GM18519 (cell line): ENCODE measurements at regions not wholly inside any gene's neighbourhood (a gene's known extent, or its start where the extent isn't known, plus 50 kb on each side); places are given as distances from the start of the nearest gene placed in this dataset.

ENCODE experiments used
- ATAC-seq: cut with Tn5 transposase; IDR thresholded peaks from one replicate; pipeline ENCODE4 v1.9.1; 2021; ENCODE audit warnings: mild to moderate bottlenecking, moderate library complexity; ENCODE audit not compliant: unreplicated experiment, low FRiP score

DNA sequence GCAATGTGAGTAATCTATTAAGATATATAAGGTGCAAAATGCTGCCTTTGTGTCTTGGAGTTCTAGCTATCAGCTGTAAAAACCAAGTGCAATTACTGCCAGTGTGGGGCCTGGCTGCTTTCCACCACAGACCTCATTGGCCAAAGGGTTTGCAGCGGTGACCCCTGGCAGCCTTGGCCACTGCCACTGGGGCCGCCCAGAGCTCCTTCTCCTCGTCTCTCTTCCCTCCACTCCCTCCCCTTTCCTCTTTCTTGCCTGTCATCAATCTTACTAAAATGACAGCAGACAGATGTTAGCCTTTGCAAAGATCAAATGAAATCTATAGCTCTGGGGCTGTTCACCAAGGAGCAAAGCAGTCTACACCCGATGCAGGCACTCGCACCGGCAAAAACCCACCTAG is 986.3 kb downstream of the BCL11A start:
- ATAC-seq = no peak

DNA sequence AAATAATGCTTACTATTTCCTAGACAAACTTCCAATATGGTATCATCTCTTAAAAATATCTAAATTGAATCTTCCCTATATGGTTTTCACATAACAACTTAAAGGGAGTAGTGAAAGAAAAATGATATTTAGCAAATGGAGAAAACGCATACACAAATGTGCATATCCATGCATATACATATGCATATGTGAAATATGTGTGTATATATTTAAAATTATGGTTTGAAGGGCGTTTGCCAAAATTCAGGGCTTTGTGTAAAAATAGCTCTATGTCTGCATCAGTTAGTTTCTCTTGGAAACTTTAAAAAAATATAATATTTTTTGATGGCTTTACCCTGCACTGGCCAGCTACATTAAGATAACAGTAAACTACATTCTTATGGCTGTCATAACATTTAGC is 986.7 kb downstream of the BCL11A start:
- ATAC-seq = no peak

DNA sequence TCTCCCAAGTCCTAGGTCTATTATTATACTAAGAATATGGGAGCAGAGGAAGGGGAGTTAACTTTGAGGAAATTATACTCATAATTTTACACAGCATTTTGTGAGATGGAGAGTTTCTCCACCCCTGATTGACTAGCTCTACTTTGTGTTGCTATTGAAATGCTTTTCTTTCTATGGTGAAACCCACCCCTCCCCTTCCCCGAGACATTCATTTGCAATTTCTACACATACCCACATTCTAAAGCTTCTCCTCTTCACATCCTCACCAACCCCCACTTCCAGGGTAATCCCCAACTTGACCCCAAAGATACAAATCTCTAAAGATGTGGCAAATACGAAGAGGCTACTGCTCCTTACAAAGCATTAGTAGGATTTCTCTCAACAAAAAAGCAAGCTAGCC is 992.2 kb downstream of the BCL11A start:
- no peak for ATAC-seq

DNA sequence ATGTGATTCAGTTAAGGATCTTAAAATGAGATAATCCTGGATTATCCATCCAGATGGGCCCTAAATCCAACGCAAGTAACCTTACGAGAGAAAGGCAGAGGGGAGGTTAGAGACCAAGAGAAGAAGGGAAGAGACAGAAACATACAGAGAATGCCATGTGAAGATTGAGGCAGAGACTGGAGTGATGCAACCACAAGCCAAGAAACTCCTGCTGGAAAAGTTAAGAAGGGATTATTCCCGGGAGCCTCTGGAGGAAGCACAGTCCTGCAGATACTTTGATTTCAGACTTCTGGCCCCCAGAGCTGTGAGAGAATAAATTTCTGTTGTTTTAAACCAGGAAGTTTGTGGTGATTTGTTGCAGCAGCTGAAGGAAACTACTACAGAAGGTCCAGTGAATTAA is 992.7 kb downstream of the BCL11A start:
- ATAC-seq = no peak

DNA sequence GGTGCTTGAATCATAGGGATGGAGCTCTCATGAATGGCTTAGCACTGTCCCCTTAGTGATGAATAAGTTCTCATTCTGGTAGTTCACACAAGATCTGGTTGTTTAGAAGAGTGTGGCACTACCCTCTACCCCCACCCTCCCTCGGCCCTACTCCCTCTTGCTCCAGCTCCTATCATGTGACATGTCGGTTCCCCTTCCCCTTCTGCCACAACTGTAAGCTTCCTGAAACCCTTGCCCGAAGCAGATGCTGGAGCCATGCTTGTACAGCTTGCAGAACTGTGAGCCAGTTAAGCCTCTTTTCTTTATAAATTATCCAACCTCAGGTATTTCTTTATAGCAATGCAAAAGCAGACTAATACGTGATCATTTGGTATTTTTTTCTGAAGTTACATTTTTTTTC is 1012.6 kb downstream of the BCL11A start:
- ATAC-seq = no peak

DNA sequence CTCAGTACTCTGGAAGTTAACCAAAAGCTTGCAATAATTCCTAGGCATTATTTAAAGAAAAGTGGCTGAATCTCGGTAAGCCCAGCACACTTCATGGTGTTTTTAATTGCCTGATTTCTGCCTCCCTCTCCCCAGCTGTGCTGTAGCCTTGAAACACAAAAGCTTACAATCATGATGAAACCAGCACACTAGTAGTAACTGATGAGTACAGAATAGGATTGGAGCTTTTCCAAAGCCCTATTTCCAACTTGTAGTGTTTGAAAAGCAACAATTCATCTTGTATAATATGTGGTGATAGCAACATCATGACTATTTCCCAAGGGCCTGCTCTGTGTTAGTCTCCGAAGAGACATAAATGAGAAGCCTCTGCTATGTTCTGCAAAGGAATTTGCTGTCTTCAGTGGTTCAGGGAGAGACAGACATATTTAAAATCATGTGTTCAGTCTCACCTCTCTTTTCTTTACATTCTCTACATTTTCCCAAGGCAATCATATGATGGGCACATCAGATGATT is 1015.0 kb downstream of the BCL11A start:
- no peak for ATAC-seq

DNA sequence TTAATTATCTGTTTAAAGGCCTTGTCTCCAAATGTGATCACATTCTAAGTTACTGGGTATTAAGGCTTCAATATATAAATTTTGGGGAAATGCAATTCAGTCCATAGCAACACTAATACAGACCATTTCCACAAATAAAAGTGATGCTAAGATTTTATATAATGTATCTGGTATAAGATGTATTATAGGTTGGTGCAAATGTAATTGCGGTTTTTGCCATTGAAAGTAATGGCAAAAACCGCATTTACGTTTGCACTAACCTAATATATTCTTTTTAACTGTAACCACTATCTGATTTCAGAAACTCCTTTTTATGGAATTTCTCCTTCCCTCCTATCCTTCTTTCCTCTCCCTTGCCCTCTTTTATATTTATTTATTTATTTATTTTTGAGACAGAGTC is 1020.6 kb downstream of the BCL11A start:
- ATAC-seq = no peak

DNA sequence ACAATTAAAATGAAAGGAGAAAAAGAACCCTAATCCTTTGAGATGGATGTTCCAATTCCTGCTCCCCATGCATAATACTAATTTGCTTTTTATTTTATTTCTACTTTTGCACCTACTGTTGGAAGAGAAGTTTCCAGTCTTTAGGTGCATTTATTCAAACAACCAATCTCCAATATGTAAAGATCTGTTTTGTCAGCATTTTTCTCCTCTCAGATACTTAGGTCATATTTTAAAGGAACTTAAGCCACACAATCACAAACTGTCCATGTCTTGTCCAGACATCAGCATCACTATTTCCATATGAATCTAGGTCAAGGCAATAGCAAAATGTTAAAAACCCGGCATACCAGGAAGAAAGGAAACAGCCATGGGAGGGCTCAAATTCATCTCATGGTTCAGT is 1023.2 kb downstream of the BCL11A start:
- no peak for ATAC-seq

DNA sequence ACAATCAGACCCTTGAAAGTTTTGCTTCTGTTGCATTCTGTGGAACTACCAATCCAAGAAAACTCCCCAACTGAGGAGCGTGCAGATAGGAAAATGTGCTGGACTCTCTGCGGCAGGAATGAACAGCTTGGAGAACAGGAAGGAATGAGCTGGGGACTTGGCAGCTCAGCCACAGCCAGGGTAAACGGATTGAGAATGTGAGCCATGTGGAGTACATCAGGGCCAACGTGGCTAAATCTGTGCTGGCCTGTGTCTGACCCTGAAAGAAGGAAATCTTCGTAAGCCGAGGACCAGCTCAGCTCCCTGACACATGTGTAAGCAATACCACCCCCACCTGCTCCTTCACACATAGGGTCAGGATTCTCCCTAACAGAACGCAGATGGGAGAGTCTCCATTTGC is 1023.7 kb downstream of the BCL11A start:
- no peak for ATAC-seq

DNA sequence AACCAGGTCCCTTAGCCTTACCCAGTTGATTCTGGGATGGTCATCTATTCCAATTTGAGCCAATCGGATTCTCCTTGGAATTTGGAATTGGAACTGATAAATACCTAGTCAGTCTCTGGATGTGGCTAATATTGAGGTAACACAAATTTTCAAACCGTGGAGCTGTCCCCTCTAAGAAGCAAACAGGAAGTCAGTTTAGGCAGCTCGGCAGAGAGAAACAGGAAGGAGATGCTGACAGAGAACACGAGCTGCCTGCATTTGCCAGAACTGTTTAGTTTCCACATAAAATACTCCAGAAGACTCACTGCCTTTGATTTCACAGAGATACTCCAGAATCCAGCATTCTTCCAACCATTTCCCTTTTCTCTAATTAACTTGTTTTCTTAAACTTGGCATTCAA is 1024.9 kb downstream of the BCL11A start:
- ATAC-seq = no peak

DNA sequence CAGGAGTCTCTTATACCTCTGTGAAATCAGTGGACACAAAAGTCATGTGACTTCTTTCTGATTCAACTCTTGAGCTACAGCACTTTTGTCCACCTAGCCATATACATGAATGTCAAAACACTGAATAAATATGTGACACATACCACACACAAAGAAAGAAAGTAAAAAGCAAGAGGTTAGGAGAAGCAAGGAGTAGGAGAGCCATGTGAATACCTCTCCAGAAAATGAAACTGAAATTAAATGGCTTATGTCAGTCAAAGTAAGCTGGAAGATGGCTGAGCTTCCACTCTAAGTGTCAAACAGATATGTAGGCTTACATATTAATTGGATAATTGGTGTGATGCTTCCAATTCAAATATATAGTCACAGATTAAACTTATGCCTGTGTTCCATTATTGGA is 1050.5 kb downstream of the BCL11A start:
- ATAC-seq = no peak

DNA sequence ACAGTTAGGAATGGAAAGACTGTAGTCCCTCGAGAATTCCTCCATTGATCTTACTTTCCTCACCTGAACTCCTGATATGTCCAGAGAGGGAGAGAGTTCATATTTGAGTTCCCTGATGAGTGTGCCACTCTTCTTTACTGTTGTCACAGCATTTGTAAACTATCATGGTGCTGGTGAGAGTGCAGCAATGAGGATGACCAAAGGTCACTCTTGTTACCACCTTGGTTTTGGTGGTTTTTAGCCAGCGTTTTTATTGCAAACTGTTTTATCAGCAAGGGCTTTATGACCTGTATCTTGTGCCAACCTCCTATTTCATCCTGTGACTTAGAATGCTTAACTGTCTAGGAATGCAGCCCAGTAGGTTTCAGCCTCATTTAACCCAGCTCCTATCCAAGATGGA is 1062.5 kb downstream of the BCL11A start:
- no peak for ATAC-seq

DNA sequence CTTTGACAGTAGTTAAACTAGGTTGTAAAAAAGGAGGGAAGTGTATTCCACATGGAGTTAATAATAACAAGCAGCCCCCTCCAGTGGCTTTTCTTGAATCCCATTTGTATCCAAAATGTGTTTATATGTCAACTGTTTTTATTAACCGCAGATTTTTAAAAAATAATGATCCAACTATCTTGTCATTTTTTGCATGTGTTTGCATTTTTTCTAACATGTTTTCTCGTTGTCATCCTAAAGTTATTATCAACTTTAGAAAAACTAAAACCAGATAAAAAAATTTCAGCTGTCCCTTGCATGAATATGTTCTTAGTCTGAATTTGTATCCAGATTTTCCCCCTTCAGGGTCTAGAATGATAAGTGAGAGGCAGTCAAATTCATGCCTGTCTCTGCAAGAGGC is 1063.3 kb downstream of the BCL11A start:
- no peak for ATAC-seq

DNA sequence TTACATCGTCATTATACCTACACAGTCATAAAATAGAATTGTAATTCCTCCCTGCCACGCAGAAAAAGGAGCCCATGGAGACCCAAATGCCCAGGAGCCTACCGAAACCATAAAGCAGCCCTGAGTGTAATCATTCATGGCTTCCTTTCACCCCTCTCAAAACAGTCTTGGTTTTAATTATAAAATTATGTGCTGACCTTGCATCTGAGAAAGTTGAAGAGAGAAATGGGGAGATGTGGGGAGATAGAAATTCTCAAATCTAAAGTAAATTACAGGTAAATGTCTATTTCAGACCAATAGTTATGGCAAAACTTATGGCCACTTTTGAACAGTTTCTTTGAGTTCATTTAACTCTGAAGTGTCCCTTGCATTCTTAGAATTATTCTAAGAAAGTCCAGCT is 1068.8 kb downstream of the BCL11A start:
- no peak for ATAC-seq

DNA sequence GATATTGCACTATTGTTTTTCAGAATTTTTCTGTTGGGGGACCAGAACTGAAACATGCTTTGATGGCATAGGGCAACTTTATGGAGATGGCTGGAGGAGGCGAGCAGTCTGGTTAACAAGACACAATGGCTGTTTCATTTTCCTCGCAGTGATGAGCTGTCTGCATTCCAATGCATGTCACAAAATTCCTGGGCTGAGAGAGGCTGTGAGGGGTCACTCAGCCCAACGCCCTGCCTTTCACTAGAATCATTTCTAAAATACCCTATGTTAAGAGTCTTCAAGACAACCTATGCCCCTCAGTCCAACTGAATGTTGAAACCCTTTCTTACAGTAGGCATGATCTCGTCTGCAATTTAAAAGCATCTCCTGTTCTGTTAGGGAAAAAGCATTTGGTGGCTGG is 1090.0 kb downstream of the BCL11A start:
- no peak for ATAC-seq

DNA sequence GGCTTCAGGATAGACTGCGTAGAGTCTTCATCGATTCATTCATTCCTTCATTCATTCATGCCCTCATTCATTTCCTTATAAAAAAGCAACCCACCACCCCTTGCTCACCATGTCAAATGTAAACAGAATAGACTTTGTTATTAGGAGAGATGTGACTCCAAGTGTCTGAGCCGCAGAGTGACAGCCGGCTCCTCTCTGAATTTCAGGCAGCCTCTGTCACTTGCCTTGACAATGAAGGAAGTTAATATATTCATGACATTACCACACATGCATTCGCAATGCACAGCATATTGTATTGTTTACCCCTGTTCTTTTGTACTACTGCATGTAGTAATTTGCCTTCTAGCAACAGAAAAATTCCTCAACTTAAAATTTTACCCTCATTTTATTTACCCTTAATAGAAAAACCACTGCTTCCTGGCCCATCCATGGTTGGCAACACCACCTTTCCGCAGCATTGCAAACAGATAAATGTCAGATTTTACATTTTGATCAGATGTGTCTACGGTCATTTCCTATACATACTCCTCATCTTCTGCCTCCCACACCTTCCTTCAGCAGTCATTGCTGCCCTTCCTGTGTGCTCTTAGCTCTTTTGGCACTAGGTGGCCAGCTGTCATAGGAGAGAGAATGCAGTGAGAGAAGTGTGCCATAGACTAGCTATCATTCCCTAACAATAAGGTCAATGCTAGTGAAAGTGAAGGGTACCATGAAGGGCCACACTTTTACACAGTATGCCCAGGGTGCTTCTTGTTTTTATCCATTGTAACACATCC is 1090.8 kb downstream of the BCL11A start:
- ATAC-seq = no peak

DNA sequence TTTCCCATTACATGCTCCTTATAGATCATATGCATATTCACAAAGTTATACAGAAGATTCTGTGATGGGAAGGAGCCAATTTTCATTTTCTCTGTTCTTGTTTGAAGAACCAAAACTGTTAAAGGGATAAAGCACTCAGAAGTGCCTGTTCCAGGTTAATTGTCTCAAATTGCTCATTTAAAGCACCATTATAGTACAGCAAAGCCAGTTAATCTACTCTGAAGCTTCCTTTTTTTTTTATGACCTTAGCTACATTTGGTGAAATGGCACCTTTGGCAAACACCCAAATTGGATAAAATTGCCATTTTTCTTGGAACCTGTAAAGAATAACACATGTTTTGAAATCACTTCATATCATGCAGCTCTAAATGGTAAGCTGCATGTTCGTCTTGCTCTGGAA is 1092.3 kb downstream of the BCL11A start:
- ATAC-seq = no peak

DNA sequence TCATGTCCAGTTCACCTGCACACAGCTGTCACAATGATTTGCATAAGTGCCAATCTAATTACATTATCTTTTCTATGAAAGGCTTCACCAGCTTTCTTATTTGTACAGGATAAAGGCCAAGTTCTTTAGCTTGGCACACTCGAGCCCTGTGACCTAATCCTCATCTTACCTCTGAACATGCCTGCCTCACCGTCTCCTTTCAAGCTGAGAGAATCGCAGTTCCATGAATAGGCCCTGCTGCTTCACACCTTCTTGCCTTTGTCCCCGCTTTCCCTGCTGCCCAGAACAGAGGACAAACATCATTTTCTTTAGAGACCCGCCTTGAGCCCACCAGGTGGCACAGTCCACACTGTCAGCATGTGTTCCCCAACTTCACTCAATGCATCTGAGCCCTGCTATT is 1094.7 kb downstream of the BCL11A start:
- no peak for ATAC-seq

DNA sequence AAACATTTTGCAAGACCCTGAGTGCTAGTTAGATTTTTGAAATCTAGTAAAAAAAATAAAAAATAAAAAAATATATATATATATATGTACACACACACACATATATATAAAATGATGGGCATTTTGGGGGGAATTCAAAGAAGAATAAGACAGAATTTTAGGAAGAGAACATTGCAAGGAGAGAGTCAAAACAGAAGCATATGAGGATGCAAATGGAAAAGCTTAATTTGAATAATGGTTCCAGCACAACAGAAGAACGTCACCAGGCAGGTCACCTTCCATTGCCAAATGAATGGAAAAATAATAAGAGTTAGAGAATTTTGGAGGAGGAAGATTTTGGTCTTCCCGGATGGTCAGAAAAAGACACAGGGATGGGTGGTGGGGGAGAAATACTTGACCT is 1097.2 kb downstream of the BCL11A start:
- ATAC-seq = no peak

DNA sequence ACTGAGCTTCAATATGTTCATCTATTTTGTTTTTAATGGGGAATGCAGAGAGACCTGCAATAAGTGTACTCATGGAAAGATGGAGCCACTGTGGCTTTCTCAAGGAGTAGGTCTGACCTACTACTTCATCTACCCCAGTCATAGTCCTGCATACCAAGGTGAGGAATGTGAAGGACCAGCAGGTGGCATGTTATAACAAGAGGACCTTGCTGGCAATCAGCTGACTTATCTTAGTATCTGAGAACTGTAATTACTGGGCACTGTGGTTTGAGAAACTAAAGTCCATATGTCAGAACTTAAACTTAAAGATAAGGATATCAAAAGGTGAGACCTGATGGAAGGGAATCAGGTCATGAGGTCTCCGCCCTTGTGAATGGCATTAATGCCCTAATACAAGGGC is 1104.2 kb downstream of the BCL11A start:
- ATAC-seq = no peak

DNA sequence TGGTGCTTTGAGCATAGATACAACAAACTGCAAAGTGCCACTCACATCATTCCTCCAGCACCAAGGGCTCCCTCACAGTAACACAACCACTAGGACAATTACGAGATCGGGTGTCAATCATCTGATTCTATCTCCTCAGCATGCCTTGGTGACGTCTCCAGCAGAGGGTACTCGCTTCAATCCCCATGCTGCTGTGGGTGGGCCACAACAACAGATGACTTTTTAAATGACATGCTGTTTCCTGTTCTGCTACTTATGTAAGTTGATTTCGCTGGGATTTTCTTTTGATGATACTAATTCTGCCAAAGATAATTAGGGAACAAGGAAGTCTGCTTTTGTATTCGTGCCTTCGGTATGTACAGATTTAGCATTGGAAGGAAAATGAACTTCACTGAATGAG is 1113.0 kb downstream of the BCL11A start:
- no peak for ATAC-seq

DNA sequence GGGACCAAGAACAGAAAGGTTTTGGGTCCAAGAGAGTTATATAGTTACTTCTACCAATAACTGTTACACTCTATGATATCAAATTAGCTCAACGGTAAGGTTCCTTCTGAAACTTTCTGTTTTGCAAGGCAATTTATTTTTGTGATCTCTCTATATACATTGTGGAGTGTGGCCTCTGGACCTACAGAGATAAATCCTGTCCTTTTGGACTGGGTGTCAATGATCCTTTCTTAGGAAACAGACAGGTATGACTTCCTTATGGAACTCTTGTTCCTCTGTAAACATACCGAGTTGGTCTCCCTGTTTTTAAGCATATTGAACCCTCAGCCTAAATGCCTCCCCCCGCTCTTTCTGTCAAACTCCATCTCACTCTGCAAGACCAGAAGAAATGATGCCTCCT is 1117.8 kb downstream of the BCL11A start:
- ATAC-seq = no peak

DNA sequence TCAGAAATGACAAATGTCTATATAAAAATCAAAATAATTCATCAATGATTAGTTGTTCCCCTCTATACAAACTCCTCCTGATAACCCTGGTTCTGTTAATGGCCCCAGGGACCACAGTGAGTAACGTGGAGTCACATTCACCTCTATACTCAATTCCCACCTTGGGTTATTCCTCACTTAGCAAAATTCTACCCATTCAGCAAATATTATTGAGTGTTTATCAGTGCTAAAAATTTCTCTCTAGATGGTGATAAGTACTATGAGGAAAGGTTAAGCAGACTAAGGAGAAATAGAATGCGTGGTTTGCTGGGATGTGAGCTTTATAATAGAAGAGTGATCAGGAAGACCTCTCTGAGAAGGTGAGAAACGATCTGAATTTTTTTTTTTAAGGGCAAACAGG is 1124.5 kb downstream of the BCL11A start:
- ATAC-seq = no peak
